GM19099 (cell line): ENCODE measurements at regions not wholly inside any gene's neighbourhood (a gene's known extent, or its start where the extent isn't known, plus 50 kb on each side); places are given as distances from the start of the nearest gene placed in this dataset.

ENCODE experiments used
- POLR2A ChIP-seq: IDR thresholded peaks from 3 replicates; pipeline ENCODE4 v1.6.1; 2011; ENCODE audit warnings: low read depth; ENCODE audit not compliant: insufficient read length; ENCODE audit errors: extremely low read depth

GRCh38 chr2:128914320-128914719, 595.7 kb upstream of the HS6ST1 start:
- no peak for TF ChIP-seq POLR2A

DNA sequence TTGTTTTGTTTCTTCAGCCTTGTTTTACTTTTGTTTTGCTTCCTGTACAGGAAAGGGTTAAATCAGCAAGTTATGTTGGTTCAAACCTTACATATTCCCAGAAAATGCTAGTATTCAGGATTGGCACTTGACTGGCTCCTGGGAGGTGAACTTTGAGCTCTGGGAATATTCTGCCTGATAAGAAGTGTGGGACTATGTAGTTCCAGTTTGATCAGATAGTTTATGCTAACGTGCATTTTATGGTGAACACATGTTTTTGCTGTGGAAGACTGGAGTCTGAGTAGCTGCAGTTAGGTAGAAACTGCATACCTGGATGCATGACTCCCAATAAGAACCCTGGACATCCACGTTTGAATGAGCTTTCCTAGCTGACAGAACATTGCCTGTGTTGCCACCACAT, 603.1 kb upstream of the HS6ST1 start:
- TF ChIP-seq POLR2A, result no peak

DNA sequence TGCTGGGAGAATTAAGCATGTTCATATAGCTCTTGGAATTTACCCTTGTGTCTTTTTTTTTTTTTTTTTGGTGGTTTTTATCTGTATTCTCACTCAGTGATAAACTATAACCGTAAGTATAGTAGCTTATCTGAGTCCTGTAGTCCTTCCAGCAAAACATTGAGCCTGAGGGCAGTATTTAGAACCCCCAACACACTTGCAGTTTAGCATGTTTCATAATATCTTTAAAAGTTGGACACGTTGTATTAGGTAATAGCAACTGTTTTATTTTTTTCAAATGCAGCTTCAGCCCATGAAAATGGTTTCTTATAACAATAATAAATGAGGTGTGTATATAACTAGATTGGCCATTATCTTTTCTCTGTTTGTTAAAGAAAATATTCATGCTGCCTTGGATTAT, 603.5 kb upstream of the HS6ST1 start:
- TF ChIP-seq POLR2A, result no peak

GRCh38 chr2:128925631-128926030, 607.0 kb upstream of the HS6ST1 start:
- no peak for TF ChIP-seq POLR2A

- no peak for TF ChIP-seq POLR2A
Observed at GRCh38 chr2:128930101-128930500, 611.4 kb upstream of the HS6ST1 start.

- no peak for TF ChIP-seq POLR2A
Observed at GRCh38 chr2:128940378-128940777, 621.7 kb upstream of the HS6ST1 start.

DNA sequence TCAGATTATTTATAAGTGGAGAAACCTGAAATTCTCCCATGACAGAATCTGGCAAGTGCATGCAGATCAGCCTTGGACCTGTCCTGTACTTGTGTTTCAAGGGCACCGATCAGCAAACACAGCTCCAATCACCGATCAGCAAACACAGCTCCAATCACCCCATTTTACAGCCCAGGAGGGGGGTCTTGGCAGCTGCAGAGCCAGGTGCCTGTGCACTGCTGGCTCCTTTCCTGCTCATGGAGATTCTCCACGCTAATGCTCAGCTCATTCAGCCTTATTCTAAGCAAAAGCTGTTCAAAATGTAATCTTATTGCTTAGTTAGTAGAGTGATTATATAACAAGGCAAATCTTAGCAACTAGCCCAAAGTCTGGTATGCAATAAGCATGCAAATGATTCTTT, 623.1 kb upstream of the HS6ST1 start:
- TF ChIP-seq POLR2A, result no peak

DNA sequence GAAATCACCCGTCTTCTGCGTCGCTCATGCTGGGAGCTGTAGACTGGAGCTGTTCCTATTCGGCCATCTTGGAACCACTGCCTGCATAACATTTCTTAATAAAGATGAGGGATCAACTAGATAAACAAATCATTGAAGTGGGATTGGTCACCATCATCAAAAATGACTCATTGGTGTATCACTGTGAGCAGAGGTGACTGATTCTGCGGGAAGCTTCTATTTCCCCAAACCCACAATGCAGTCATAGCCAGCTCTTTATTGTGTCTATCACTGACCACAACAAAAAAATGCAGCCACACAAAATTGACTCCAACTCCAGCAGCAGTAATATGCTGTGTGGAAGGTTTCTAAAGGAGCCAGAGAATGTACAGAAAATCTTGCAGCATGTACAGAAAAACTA, 630.7 kb upstream of the HS6ST1 start:
- no peak for TF ChIP-seq POLR2A

DNA sequence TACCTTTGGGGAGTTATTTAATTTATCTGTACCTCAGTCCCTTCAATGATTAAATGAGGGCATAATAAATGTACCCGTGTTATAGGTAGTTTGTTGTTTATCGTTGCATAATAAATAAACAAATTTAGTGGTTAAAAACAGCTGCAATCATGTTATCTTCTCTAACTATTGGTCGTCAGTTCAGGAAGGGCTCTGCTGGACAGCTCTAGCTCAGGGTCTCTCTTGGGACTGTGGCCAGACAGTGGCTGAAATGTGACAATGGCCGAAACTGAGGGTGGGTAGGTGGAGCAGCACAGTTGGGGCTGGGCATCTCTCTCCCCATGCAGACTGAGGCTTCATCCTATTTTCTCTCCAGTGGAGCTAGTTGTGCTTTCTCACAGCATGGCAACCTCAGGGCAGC, 632.1 kb upstream of the HS6ST1 start:
- no peak for TF ChIP-seq POLR2A

- TF ChIP-seq POLR2A, result no peak
Observed at GRCh38 chr2:128958241-128958640, 639.6 kb upstream of the HS6ST1 start.

DNA sequence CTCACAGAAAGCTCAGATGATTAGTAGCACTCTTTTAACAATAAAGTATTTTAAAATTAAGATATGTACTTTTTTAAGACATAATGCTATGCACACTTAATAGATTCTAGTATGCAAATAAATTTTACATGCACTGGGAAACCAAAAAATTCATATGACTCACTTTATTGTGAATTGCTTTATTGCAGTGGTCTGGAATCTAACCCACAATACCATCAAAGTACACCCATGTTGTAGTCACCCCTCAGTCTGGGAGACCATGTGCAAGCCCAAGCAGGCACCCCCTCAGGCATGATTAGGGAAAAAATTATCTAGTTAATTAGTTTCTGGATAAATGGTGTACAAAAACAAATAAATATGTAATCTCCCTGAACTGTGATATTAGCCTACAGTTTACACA, 649.0 kb upstream of the HS6ST1 start:
- no peak for TF ChIP-seq POLR2A

- no peak for TF ChIP-seq POLR2A
Observed at GRCh38 chr2:128969374-128969773, 650.7 kb upstream of the HS6ST1 start.

- no peak for TF ChIP-seq POLR2A
Observed at GRCh38 chr2:128970332-128971116, 651.9 kb upstream of the HS6ST1 start.

GRCh38 chr2:128973566-128973965, 654.9 kb upstream of the HS6ST1 start:
- no peak for TF ChIP-seq POLR2A

GRCh38 chr2:128978212-128978611, 659.5 kb upstream of the HS6ST1 start:
- TF ChIP-seq POLR2A, result no peak

- TF ChIP-seq POLR2A, result no peak
Observed at GRCh38 chr2:128979182-128979581, 660.5 kb upstream of the HS6ST1 start.

GRCh38 chr2:128980475-128980874, 661.8 kb upstream of the HS6ST1 start:
- TF ChIP-seq POLR2A, result no peak
